Loucy (cell line): ENCODE measurements at regions not wholly inside any gene's neighbourhood (a gene's known extent, or its start where the extent isn't known, plus 50 kb on each side); places are given as distances from the start of the nearest gene placed in this dataset.

Experiments used
- H2AFZ ChIP-seq: fragments of 200-600 bp; sonication (generic); 2 replicates; pipeline ENCODE4 v1.6.0; 2016; ENCODE audit warnings: antibody characterized with exemption, mild to moderate bottlenecking, low read length, moderate library complexity
- H3F3A ChIP-seq: fragments of 200-600 bp; 2 replicates; pipeline ENCODE4 v1.6.0; 2016; ENCODE audit warnings: antibody characterized with exemption, low read depth, mild to moderate bottlenecking
- H3K27me3 ChIP-seq: fragments of 200-600 bp; sonication (generic); 2 replicates; pipeline ENCODE4 v1.6.1; 2014; ENCODE audit warnings: low read length, mild to moderate bottlenecking; ENCODE audit not compliant: insufficient read depth, poor library complexity, severe bottlenecking
- H3K36me3 ChIP-seq: fragments of 200-600 bp; sonication (generic); 2 replicates; pipeline ENCODE4 v1.6.1; 2016; ENCODE audit warnings: low read length; ENCODE audit not compliant: insufficient read depth
- H3K4me1 ChIP-seq: fragments of 200-600 bp; sonication (generic); 2 replicates; pipeline ENCODE4 v1.5.1; 2014; ENCODE audit warnings: low read length, mild to moderate bottlenecking; ENCODE audit not compliant: insufficient read depth, poor library complexity, severe bottlenecking
- H3K4me2 ChIP-seq: fragments of 200-600 bp; sonication (generic); 2 replicates; pipeline ENCODE4 v1.6.0; 2014; ENCODE audit warnings: antibody characterized with exemption, low read length, low read depth, mild to moderate bottlenecking; ENCODE audit not compliant: poor library complexity, severe bottlenecking
- H3K4me3 ChIP-seq: fragments of 200-600 bp; sonication (generic); 2 replicates; pipeline ENCODE4 v1.5.1; 2014; ENCODE audit warnings: low read length, mild to moderate bottlenecking, mixed read lengths; ENCODE audit not compliant: poor library complexity, severe bottlenecking
- H3K79me2 ChIP-seq: fragments of 200-600 bp; sonication (generic); 2 replicates; pipeline ENCODE4 v1.6.1; 2014; ENCODE audit warnings: low read length; ENCODE audit not compliant: insufficient read depth
- H3K9ac ChIP-seq: fragments of 200-600 bp; sonication (generic); 2 replicates; pipeline ENCODE4 v1.6.0; 2014; ENCODE audit warnings: mild to moderate bottlenecking, low read depth, low read length, moderate library complexity; ENCODE audit not compliant: poor library complexity, severe bottlenecking
- H3K9me2 ChIP-seq: fragments of 200-600 bp; sonication (generic); replicated peaks from 2 replicates; pipeline ENCODE4 v1.6.1; 2016; ENCODE audit warnings: low read depth, low read length, mixed read lengths
- H3K9me3 ChIP-seq: fragments of 200-600 bp; sonication (generic); 2 replicates; pipeline ENCODE4 v1.6.1; 2014; ENCODE audit warnings: mild to moderate bottlenecking, antibody characterized with exemption, low read length, low read depth; ENCODE audit not compliant: insufficient read depth
- H4K20me1 ChIP-seq: fragments of 200-600 bp; sonication (generic); 2 replicates; pipeline ENCODE4 v1.6.0; 2014; ENCODE audit warnings: antibody characterized with exemption, low read length, mild to moderate bottlenecking; ENCODE audit not compliant: insufficient read depth, poor library complexity, severe bottlenecking
- CTCF ChIP-seq: fragments of 200-600 bp; sonication (generic); conservative IDR thresholded peaks from 2 replicates; pipeline ENCODE4 v1.5.1; 2014; ENCODE audit warnings: mild to moderate bottlenecking, antibody characterized with exemption, low read length
- EZH2phosphoT487 ChIP-seq: fragments of 200-600 bp; IDR thresholded peaks from 2 replicates; pipeline ENCODE4 v1.6.1; 2018; ENCODE audit warnings: antibody characterized with exemption, mild to moderate bottlenecking, moderate library complexity, borderline replicate concordance

GRCh38 chr9:11871852-11872251 lies 821.3 kb upstream of the TYRP1 start:
- Histone ChIP-seq H4K20me1 (no peaks in the 10 kb centered on the region), H3K4me1 (no peaks in the 10 kb centered on the region), H3K36me3 (no peaks in the 10 kb centered on the region), H3K4me3 (no peak overlapping the region), H3F3A (no peaks in the 10 kb centered on the region), H3K27me3 (no peaks in the 10 kb centered on the region), H3K4me2 (no peak overlapping the region), H3K9ac (no peak overlapping the region), H2AFZ (no peak overlapping the region), H3K9me3 (no peaks in the 10 kb centered on the region), H3K9me2 (no peaks in the 10 kb centered on the region), H3K79me2 (no peaks in the 10 kb centered on the region)
- TF ChIP-seq CTCF: no peak
- no peak for TF ChIP-seq EZH2phosphoT487

- H3K4me3 ChIP-seq: no peak overlapping the region
- H3K4me2 ChIP-seq: no peak overlapping the region
- no peak overlapping the region for H2AFZ ChIP-seq
- no peaks in the 10 kb centered on the region for H3K36me3 ChIP-seq
- H3K27me3 ChIP-seq: no peaks in the 10 kb centered on the region
- no peaks in the 10 kb centered on the region for H3F3A ChIP-seq
- no peaks in the 10 kb centered on the region for H4K20me1 ChIP-seq
- H3K79me2 ChIP-seq: no peaks in the 10 kb centered on the region
- no peaks in the 10 kb centered on the region for H3K9me3 ChIP-seq
- TF ChIP-seq CTCF: no peak
- TF ChIP-seq EZH2phosphoT487: no peak
- no peak overlapping the region for H3K9ac ChIP-seq
- H3K4me1 ChIP-seq: no peaks in the 10 kb centered on the region
- H3K9me2 ChIP-seq: no peaks in the 10 kb centered on the region
Measured at GRCh38 chr9:11872471-11872870, 820.7 kb upstream of the TYRP1 start.

GRCh38 chr9:11874414-11874813 lies 818.8 kb upstream of the TYRP1 start:
- TF ChIP-seq CTCF (no peak), EZH2phosphoT487 (no peak)
- H3K36me3 ChIP-seq: no peaks in the 10 kb centered on the region
- no peak overlapping the region for H3K9ac ChIP-seq
- no peaks in the 10 kb centered on the region for H3K9me3 ChIP-seq
- H3F3A ChIP-seq: no peaks in the 10 kb centered on the region
- H3K4me1 ChIP-seq: no peaks in the 10 kb centered on the region
- H2AFZ ChIP-seq: no peak overlapping the region
- H3K4me3 ChIP-seq: no peak overlapping the region
- no peaks in the 10 kb centered on the region for H3K27me3 ChIP-seq
- H4K20me1 ChIP-seq: no peaks in the 10 kb centered on the region
- H3K9me2 ChIP-seq: no peaks in the 10 kb centered on the region
- H3K79me2 ChIP-seq: no peaks in the 10 kb centered on the region
- no peak overlapping the region for H3K4me2 ChIP-seq
